Activated T-cell treated with anti-CD3 and anti-CD28 coated beads for 48 hours (primary cell): ENCODE measurements at regions not wholly inside any gene's neighbourhood (a gene's known extent, or its start where the extent isn't known, plus 50 kb on each side); places are given as distances from the start of the nearest gene placed in this dataset.
"Not testable (repeated sequence)": the region's sequence is repeated elsewhere in the genome, so short reads cannot be mapped to it uniquely, and the experiment has no call there.

Experiments
- DNase-seq: peaks from one replicate; pipeline ENCODE4 v3.0.0-alpha.2; 2020; ENCODE audit warnings: low read depth

- DNase-seq, result no peak
Measured at GRCh38 chr5:154546719-154547118, 68.7 kb upstream of the HAND1 start.

- DNase-seq, result no peak
Measured at GRCh38 chr5:154544646-154545045, 66.6 kb upstream of the HAND1 start.

GRCh38 chr5:154543380-154543779 is 65.4 kb upstream of the HAND1 start:
- no peak for DNase-seq

DNA sequence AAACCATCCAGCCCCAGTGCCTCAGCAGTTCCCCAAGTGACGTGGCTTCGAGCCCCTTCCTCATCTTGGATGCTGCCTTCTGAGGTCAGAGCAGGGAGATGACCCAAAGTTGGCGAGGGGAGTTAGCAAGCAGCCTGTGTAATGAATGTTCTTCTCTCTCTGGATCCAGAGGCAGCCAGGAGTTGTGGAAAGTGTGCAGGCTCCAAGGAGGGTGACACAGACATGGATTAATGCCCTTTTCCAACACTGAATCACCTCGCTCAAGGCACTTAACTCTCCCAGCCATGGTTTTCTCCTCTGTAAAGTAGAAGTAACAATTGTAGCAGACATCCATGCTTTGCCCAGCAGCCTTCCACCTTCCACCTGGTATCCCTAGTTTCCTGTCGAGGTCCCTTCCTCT is 64.6 kb upstream of the HAND1 start:
- no peak for DNase-seq

DNA sequence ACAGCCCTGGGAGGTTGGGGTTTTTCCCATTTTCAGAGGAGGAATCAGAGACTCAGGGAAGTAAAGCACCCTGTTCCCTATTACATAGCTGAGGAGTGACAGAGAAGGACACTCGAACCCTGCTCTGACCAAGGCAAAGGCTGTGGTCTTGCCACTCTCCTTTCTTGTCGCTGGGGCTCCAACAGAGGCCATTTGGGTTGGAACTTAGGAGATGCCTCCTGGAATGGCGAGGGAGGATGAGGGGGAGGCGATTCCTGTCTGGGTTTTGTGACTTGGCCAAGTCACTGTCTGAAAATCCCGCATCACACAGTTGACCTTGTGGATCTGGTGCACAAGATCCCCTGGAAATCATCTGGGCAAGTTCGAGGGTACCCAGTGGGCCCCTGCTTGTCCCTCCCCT is 64.0 kb upstream of the HAND1 start:
- no peak for DNase-seq

DNA sequence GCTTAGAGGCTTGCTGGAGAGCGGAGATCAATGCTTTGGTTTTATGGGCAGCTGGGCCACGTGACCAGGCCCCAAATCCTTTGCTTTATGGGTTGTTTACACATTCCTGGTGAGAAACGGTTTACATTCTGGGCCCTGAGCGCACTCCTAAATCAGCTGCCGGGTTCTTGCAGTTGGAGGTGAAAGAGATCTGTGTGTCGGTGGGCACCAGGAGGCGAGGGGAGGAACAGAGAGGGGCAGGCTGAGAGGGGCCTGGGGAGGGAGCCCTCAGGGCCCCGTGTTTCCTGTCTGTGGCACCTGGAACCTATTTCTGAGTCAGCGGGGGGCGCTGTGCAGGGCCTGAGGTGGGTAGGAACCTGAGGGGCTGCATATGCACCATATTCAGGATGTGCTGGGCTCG is 63.5 kb upstream of the HAND1 start:
- peak; percentile 15 for DNase-seq

DNA sequence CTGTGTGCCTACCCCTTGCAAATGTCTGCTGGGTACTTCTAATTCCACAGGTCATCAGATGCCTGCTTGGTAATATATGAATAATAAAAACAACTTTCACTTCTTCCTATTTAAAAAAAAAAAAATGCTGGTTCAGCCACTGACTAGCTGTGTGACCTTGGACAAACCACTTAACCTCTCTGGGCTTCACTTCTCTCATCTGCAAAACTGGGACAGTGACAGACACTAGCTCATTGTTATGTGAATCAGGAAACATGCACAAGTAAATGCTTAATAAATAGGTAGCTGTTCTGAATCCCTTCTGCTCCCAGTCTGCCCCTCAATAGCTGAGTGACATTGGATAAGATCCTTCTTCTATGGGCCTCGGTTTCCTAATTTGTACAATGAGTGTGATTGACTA is 62.6 kb upstream of the HAND1 start:
- no peak for DNase-seq

DNA sequence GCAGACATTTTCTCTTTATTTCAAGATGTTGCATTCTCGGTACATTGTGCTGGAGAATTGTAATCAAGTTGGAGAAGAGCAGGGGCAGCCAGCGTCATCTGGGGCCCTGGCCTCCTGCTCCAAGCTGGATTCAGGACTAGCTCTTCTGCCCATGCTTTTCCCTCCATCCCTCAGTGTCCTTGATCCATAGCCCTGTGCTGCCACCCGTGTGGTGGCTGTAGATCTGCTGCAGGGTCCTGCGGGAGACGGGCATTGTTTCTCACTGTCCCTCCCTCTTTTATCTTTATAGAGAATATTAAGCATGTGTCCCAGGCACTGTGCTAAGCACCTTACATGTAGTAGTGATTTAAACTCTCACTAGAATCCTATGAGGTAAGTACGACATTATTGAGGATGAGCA is 60.5 kb upstream of the HAND1 start:
- no peak for DNase-seq

DNA sequence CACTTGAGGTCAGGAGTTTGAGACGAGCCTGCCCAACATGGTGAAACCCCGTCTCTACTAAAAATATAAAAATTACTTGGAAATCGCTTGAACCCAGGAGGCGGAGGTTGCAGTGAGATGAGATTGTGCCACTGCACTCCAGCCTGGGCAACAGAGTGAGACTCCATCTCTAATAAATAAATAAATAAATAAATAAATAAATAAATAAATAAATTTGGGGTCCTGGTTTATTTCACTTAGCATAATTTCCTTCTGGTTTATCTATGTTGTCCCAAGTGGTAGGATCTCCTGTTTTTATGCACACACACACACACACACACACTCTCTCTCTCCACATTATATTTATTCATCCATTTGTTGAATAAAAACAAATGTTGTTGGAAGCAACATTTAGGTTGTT is 58.4 kb upstream of the HAND1 start:
- not testable (repeated sequence) for DNase-seq

DNA sequence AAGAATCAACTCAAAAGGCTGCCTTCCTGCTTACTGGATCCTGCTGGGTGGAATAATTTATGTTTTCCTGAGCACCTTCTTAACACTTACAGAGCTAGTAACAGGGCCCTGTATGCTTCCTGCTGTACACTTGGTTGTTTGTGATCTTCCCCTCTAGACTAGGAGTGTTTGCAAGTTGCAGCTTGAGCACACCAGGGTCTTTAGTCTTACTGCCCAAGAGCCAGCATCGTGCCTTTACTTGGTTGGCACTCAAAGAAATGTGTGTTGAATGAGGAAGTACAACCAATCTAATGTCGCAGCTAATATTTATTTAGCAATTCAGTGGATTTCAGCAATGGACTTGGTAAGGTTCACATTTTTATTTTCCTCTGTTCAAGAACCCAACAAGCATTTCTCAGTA is 57.5 kb upstream of the HAND1 start:
- DNase-seq, result no peak

- no peak for DNase-seq
Measured at GRCh38 chr5:154534457-154535050, 56.5 kb upstream of the HAND1 start.

DNA sequence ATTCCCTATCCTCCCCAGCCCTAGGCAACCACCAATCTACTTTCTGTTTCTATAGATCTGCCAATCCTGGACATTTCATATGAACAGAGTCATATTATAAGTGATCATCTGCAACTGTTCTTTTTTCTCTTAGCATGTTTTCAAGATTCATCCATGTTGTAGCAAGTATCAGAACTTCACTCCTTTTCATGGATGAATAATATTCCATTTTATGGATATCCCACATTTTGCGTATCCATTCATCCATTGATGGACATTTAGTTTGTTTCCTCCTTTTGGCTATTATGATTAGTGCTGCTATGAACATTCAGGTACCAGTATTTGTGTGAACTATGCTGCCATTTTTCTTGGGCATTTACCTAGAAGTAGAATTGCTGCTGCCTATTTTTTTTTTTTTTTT is 51.3 kb upstream of the HAND1 start:
- no peak for DNase-seq

DNA sequence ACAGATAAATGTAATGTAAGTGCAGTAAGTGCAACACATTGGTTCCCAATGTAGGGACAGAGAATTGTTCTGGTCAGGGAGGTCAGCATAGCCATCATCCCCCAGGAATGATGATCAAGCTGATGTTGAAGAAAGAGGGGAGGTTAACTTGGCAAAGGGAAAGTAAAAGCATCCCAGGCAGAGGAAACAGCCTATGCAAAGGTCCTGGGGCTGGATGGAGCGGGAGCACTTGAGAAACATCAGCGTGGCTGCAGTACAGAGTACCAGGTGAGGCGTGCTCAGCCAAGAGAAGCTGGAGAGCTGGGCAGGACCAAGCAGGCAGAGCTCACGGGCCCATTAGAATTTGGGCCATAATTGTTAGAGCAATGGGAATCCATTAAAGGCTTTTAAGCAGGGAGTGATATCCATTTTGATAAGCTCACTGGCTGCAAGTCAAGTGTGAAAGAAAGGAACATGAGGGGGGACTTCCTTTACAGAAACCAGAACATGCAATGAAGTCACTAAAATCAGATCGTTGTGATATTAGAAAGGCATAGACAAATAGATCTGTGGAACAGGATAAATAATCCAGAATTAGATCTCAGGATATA is 50.1 kb upstream of the HAND1 start:
- DNase-seq, result no peak
